ENCODE measurements at regions not wholly inside any gene's neighbourhood (a gene's known extent, or its start where the extent isn't known, plus 50 kb on each side); places are given as distances from the start of the nearest gene placed in this dataset.

- DNase-seq (no peak), ATAC-seq (ENCODE audit: low read depth) (no peak)
- Histone ChIP-seq H2AFZ (ENCODE audit: insufficient read depth, low read depth, low read length, poor library complexity, severe bottlenecking) (no peak overlapping the region), H3K79me2 (ENCODE audit: control insufficient read depth, insufficient read depth, low read length) (no peaks in the 10 kb centered on the region), H3K36me3 (replicated peaks in 1 of 2; ENCODE audit: control extremely low read depth in 1 of 2, control insufficient read depth in 1 of 2, extremely low read depth in 1 of 2, insufficient read depth in 2 of 2, low read length in 1 of 2) (no peaks in the 10 kb centered on the region), H3K27me3 (replicated peaks in 1 of 4; ENCODE audit: control extremely low read depth in 1 of 4, control insufficient read depth in 3 of 4, insufficient read depth in 4 of 4, low read length in 3 of 4) (peaks cover 0 to 10% (median 2%) of the 10 kb centered on the region in 4 experiments), H4K20me1 (ENCODE audit: control insufficient read depth, insufficient read depth, low read length, poor library complexity, severe bottlenecking) (no peaks in the 10 kb centered on the region), H3K4me3 (ENCODE audit: control extremely low read depth in 1 of 5, extremely low read depth in 1 of 5, insufficient read depth in 1 of 5, low read depth in 2 of 5, low read length in 4 of 5) (no peak overlapping the region), H3K4me2 (replicated peaks; ENCODE audit: low read depth, low read length, poor library complexity, severe bottlenecking) (no peak overlapping the region), H3K9ac (ENCODE audit: low read length) (no peak overlapping the region), H3K4me1 (ENCODE audit: control insufficient read depth in 2 of 2, insufficient read depth in 2 of 2, low read length in 2 of 2) (no peaks in the 10 kb centered on the region), H3K27ac (ENCODE audit: low read length in 2 of 2) (no peak overlapping the region), H3K9me3 (ENCODE audit: control extremely low read depth in 1 of 3, control insufficient read depth in 2 of 3, insufficient read depth in 1 of 3, low read length in 2 of 3) (peaks cover 0 to 2% (median 0%) of the 10 kb centered on the region in 3 donors)
- CTCF ChIA-PET, result interaction anchor here (1.1 kb wide), 1 partner anchor 27 kb away, joined by 4 read pairs; no protein-coding TSS in a partner anchor
- Mint-ChIP-seq H3K4me1 (peaks cover 4% of the 10 kb centered on the region), H3K27me3 (peaks cover 40% of the 10 kb centered on the region), H3K27ac (no peak overlapping the region), H3K9me3 (ENCODE audit: insufficient read depth) (no peaks in the 10 kb centered on the region), H3K4me3 (no peak overlapping the region)
- intact Hi-C loops (cut with micrococcal nuclease), result no loop called here
- POLR2A ChIA-PET, result no interaction called here
- TF ChIP-seq EZH2 (IDR thresholded peaks at IDR 0.05; ENCODE audit: borderline replicate concordance, insufficient read depth, low read depth, low read length, poor library complexity, severe bottlenecking), result no peak
- TF ChIP-seq CTCF (IDR thresholded peaks at IDR 0.05), result no peak
- 83% methylated on average over 1 of the region's 3 CpGs for WGBS (ENCODE audit: insufficient coverage)
Observed at GRCh38 chr2:18122544-18123210, 244.2 kb downstream of the KCNS3 start.

- H3K4me1 Mint-ChIP-seq, result peaks cover 4% of the 10 kb centered on the region
Observed at GRCh38 chr2:18119883-18120282, 241.4 kb downstream of the KCNS3 start.

More at GRCh38 chr2:18119883-18120282, 241.4 kb downstream of the KCNS3 start:
- no peak overlapping the region for H3K27ac ChIP-seq (ENCODE audit: low read length in 2 of 2)
- H3K27ac Mint-ChIP-seq, result no peak overlapping the region
- WGBS (ENCODE audit: insufficient coverage), result 95% methylated on average over 3 of the region's 3 CpGs
- no peaks in the 10 kb centered on the region for H3K36me3 ChIP-seq (replicated peaks in 1 of 2; ENCODE audit: control extremely low read depth in 1 of 2, control insufficient read depth in 1 of 2, extremely low read depth in 1 of 2, insufficient read depth in 2 of 2, low read length in 1 of 2)
- H3K27me3 Mint-ChIP-seq, result peaks cover 33% of the 10 kb centered on the region
- TF ChIP-seq EZH2 (IDR thresholded peaks at IDR 0.05; ENCODE audit: borderline replicate concordance, insufficient read depth, low read depth, low read length, poor library complexity, severe bottlenecking) (no peak), CTCF (IDR thresholded peaks at IDR 0.05) (no peak)
- intact Hi-C loops (cut with micrococcal nuclease), result no loop called here
- no peaks in the 10 kb centered on the region for H4K20me1 ChIP-seq (ENCODE audit: control insufficient read depth, insufficient read depth, low read length, poor library complexity, severe bottlenecking)
- H3K4me3 ChIP-seq (ENCODE audit: control extremely low read depth in 1 of 5, extremely low read depth in 1 of 5, insufficient read depth in 1 of 5, low read depth in 2 of 5, low read length in 4 of 5), result no peak overlapping the region
- peaks cover 0 to 7% (median 0%) of the 10 kb centered on the region in 3 donors for H3K9me3 ChIP-seq (ENCODE audit: control extremely low read depth in 1 of 3, control insufficient read depth in 2 of 3, insufficient read depth in 1 of 3, low read length in 2 of 3)
- H3K9ac ChIP-seq (ENCODE audit: low read length), result no peak overlapping the region
- H3K4me1 ChIP-seq (ENCODE audit: control insufficient read depth in 2 of 2, insufficient read depth in 2 of 2, low read length in 2 of 2), result no peaks in the 10 kb centered on the region
- DNase-seq (no peak), ATAC-seq (ENCODE audit: low read depth) (no peak)
- H3K27me3 ChIP-seq (replicated peaks in 1 of 4; ENCODE audit: control extremely low read depth in 1 of 4, control insufficient read depth in 3 of 4, insufficient read depth in 4 of 4, low read length in 3 of 4), result peaks cover 0 to 11% (median 2%) of the 10 kb centered on the region in 4 experiments
- no peak overlapping the region for H2AFZ ChIP-seq (ENCODE audit: insufficient read depth, low read depth, low read length, poor library complexity, severe bottlenecking)
- no peak overlapping the region for H3K4me2 ChIP-seq (replicated peaks; ENCODE audit: low read depth, low read length, poor library complexity, severe bottlenecking)
- CTCF ChIA-PET, result no interaction called here
- no peak overlapping the region for H3K4me3 Mint-ChIP-seq
- no peaks in the 10 kb centered on the region for H3K79me2 ChIP-seq (ENCODE audit: control insufficient read depth, insufficient read depth, low read length)
- POLR2A ChIA-PET, result no interaction called here
- no peaks in the 10 kb centered on the region for H3K9me3 Mint-ChIP-seq (ENCODE audit: insufficient read depth)

All from B cell (primary cell).